Kidney tubule cell (primary cell): ENCODE measurements at regions not wholly inside any gene's neighbourhood (a gene's known extent, or its start where the extent isn't known, plus 50 kb on each side); places are given as distances from the start of the nearest gene placed in this dataset.
"Not testable (repeated sequence)": the region's sequence is repeated elsewhere in the genome, so short reads cannot be mapped to it uniquely, and the experiment has no call there.

Experiments used
- DNase-seq: peaks from one replicate; pipeline ENCODE4 v3.0.0-alpha.2; 2018; ENCODE audit warnings: low spot score

DNA sequence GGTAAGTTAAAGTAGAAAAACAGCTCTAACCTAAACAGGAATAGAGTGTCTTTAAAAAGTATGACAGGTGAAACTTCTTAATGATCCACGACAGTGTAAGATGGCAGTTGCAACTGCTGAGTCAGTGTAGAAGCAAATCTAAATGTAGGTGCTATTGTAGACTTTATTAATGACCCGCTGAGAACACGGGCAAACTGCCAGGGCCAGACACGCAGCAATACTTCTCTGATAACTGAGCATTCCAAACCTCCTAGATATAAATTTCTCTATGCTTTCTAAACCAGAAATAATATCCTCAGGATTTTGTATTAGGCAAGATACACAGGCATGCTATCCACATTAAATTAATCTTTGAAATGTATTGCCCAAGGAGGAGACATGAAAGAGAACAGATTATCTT, 1076.4 kb downstream of the HACE1 start:
- DNase-seq: peak; percentile 3

DNA sequence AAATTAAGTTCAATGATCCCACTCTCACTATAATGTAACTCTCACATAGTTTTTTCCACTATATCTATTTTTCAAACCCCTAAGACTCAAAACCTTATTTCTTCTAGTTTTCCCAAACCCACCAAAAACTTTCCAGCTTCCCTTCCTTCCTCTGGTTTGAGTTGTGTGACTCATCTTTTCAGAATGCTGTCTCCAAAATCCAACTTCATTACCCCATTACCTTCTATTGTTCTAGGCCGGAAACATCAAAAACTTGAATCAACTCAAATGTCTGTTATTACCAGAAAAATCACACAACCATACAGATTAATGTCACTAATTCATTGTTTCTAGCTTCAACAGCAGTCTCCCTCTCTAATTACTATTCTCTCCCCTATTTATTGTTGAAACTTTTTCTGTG, 1090.3 kb downstream of the HACE1 start:
- DNase-seq: no peak

GRCh38 chr6:103750603-103751002, 1109.1 kb downstream of the HACE1 start:
- no peak for DNase-seq

DNA sequence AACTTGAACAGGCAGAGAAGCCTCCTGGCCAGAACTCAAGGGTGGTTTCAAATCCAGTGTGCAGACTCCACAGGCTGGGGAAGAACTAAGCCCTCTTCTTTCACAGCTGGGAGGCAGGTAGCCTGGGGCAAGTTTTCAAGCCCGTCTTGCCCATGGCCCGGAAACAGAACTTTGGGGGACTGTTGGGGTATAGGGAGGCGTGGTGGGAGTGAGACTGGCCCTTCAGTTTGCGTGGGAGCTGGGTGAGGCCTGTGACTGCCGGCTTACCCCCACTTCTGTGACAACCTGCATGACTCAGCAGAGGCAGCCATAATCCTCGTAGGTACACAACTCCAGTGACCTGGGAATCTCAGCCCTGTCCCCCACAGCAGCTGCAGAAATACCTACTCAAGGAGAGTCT, 1125.7 kb downstream of the HACE1 start:
- DNase-seq: no peak

DNA sequence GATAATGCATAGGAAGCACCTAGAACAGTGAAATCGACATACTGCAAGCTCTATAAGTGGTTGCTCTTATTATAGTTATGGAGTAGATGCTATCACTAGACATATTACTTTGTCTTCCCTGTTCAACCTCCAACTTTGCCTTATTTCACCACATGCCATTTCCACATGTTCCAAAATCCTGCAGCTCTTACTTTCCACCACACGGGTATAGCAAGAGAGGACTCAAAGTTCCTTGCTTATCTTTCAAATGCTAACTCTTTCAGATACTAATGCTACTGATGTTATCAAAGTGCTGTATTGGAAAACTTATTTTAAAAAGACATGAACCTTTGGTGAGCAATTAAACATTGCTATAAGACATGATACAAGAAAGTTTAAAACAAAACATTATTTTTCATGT, 1130.1 kb downstream of the HACE1 start:
- DNase-seq: no peak

DNA sequence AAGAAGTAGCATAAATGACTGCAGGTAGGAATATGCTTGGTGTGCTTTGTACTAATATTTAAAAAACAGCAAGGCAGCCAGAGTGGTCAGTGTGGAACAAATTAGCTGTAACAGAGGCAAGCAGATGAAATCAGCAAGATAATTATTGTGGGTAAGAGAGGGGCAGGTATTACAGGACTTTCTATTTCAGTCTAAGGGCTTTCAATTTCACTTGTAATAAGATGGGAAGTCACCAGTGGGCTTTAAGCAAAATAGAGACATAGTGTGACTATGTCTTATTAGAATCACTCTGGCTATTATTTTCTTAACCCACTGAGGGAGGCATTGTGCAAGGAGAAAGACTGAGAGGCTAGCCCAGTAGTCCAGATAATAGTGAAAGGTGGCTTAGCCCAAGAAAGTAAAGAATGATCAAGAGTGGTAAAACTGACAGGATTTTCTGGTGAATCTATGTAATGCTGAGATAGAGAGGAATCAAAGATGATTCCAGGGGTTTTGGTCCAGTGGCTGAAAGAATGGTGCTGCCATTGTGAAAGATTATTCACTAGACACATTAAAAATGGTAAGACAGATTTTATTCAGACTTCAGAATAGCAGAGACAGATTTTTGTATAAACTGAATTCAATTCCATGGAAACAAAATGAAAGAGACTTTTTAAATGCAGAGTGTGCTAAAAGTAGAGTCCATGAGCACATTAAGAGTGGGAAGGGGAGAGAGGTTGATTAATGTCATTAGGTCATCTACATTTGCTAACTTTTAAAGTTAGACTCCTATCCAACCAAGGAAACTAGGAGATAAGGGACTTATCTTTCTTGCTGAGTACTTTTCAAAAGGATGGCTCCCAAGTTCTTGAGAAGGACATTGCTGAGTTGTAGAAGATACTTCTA, 1136.0 kb downstream of the HACE1 start:
- no peak for DNase-seq

DNA sequence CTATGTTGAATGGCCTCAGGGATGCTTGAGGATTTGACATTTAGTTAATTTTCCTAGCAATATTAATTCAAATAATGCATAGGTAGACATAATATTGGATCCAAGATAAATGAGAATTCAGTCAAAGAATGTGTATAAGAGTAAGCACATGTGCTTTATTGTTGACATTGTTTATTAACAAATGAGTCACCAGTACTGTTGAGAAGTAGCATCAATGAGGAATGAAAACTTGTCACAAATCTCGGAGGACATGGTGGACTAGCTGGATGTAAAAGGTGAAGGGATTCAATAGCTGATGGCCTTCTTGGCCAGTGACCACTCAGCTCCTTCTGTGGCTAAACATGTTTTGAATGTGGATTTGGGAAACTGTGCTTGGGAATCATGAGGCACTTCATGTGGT, 1137.0 kb downstream of the HACE1 start:
- DNase-seq: no peak

DNA sequence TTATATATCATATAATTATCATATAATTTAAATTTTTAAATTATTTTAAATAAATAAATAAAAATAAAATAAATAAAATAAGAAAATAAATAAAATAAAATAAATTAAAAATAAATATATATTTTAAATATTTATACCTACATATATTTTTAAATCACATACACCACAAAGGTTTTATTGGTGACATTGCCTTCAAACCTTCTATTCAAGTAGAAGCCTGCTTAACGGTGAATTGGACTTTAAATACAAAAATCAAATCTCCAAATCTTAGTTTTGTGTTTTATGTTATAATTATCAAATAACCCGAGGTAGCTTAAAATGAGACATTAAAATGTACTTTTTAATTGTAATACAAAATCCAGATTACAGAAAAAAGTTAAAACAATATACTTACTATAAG, 1137.8 kb downstream of the HACE1 start:
- DNase-seq: no peak

DNA sequence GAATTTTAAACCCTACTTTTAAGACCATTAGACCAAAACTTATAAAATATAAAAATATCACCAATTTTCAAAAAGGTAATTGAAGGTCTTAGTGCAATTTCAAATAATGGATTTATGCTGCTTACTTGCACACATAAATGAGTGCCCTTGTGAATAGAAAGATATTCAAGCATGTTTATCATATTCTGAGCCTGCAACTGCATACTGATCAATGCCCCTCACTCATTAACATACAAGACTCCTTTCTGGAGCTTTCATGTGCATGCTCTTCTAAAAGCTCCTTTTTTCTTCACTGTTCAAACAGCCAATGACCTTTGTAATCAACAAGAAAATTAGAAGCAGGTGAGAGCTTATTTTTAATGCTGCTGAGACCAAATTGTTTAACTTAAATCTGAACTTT, 1139.3 kb downstream of the HACE1 start:
- no peak for DNase-seq

- no peak for DNase-seq
These were observed 1140.2 kb downstream of the HACE1 start for GRCh38 chr6:103719545-103719944.

GRCh38 chr6:103715269-103715668, 1144.5 kb downstream of the HACE1 start:
- no peak for DNase-seq

DNA sequence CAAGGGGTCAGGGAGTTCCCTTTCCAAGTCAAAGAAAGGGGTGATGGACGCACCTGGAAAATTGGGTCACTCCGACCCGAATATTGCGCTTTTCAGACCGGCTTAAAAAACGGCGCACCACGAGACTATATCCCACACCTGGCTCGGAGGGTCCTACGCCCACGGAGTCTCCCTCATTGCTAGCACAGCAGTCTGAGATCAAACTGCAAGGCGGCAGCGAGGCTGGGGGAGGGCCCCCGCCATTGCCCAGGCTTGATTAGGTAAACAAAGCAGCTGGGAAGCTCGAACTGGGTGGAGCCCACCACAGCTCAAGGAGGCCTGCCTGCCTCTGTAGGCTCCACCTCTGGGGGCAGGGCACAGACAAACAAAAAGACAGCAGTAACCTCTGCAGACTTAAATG, 1150.5 kb downstream of the HACE1 start:
- DNase-seq: not testable (repeated sequence)

DNA sequence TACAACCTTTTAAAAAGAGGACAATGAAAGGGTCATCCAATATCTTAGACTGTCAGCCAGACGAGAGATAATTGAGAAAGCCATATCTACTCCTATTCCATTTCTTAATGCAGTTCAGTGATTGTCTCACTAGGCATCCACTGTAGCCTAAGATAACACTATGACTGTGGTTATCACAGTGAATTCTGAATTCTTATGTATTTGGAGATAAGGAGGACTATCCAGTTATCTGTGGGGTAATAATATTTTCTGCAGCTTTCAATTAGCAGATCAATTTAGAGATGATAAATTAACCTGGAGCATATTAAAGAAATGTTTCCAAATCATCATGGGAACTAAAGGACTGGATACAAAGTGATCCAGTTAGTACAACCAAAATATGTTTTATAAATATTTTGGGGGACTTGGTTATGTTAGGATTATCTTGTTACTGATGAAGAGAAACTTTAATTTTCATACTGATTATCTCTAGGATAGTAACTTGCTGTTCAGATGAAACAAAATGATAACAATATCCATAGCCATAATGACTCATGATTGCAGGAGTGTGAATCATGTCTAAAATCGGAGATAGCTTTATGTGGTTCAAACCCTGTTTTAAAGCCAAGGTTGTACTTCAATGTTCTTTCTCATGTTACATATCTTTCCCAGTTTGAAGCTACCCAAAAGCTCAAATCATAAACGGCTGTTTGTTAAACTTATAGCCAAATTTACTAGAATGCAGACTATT, 1152.0 kb downstream of the HACE1 start:
- DNase-seq: no peak

GRCh38 chr6:103699769-103700168, 1160.0 kb downstream of the HACE1 start:
- no peak for DNase-seq

DNA sequence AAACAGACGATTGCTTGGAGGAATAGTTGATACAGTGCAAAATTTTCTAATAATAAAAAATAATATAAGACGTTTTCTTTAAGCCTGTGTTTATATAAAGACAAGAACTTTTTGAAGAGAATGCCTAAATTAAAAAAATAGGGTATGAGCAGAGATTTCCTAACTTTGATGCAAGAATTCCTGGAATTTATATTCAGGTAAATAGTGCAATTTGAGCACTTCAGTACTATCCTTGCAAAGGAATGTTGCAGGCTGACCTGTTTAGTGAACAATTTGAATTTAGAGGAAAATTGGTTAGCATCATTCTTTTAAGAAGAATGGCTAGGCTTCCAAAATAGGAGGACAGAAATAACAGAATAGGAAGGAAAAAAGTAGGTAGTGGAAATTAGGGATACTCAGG, 1172.3 kb downstream of the HACE1 start:
- DNase-seq: no peak

DNA sequence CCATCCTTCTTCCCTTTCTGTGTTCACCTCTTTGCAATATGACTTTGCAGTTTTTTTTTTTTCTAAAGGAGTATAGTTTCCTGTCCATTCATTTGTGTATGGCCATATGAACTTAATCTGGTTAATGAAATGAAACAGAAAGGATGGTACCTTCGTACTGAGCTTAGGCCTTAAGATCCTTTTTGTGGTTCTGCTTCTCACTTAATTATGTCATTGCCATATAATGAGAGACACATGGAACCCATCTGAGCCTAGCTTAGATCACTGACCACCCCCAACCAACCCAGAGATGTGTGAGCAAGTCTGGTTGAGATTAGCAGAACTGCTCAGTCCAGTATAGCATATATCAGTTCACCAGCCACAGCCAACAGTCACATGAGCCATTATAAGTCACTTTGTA, 1179.6 kb downstream of the HACE1 start:
- DNase-seq: no peak

DNA sequence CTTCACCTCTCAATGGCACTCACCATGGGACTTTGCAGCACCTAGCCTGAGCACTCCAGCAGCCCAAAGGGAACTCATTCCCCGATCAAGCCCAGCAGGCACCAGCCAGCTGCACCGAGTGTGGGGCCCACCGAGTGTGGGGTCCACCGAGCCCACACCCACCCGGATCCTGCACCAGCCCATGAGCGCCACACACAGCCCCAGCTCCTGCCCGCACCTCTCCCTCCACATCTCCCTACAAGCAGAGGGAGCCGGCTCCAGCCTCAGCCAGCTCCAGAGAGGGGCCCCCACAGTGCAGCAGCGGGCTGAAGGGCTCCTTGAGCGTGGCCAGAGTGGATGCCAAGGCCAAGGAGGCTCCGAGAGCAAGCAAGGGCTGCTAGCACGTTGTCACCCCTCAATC, 1182.4 kb downstream of the HACE1 start:
- DNase-seq: no peak

DNA sequence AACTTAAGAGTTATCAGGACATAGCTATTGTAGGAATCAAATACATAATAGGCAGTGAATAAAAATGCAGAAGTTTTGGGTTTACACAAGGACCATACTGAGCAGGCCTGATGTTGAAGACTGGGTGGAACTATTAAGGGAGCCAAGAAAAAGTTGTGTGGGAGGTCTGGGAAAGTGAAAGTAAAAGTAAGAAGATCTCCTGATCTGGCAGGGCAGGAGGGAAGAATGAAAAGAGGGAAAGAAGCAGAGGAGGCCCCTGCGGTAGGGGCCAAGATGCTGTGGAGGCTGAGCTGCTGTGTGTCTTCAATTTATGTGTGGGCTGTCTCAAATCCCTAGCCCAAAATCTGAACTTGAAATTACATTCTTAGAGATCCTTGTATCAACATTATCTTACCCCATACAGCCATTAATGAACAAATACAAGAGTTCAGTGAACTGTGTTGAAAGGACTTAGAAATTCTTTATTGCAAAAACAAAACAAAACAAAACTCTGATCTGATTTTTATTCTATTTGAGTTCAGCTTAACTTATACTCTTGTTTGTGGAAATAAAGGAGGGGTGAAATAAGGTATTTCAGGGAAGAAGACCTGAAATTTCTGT, 1183.8 kb downstream of the HACE1 start:
- DNase-seq: no peak

- no peak for DNase-seq
These were observed 1184.9 kb downstream of the HACE1 start for GRCh38 chr6:103674790-103675189.

DNA sequence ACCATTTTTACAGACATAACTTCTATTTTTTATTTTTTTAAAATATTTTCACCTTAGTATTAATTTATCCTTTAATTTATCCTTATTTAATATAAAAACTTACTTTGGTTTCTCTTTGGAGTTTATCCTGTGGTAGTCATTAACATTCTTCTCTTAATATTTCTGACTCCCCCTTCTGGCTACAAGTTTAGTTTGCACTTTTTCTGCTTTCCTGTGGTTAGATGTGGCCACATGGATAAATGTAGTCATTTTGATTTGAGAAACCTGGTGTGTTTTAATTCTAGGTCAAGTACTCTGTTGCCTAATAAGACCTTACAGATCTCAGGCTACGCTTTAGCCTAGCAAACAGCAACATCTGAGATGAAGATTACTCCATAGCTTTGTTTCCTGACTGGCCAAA, 1187.5 kb downstream of the HACE1 start:
- DNase-seq: no peak

DNA sequence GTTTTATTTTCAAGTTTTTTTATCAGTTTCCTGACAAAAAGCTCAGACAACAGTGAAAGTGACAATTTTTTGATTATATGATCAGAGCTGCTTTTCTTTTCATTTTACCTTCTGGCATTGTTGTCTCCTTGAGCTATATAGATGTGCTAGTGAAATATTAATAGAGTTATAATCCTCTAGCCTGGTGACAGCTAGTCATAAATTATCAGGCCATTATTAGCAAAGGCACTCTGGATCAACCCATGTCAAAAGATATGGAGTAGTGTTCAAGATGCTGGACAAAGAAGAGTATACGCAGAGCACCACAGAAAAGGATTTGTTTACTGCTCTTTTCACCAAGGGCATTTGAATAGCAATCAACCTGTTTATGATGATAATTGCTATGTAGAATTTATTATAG, 1230.1 kb downstream of the HACE1 start:
- no peak for DNase-seq

GRCh38 chr6:103617642-103618041, 1242.1 kb downstream of the HACE1 start:
- no peak for DNase-seq

- no peak for DNase-seq
These were observed 1272.0 kb downstream of the HACE1 start for GRCh38 chr6:103587722-103588121.
